SW 1271 (cell line): ENCODE measurements at regions not wholly inside any gene's neighbourhood (a gene's known extent, or its start where the extent isn't known, plus 50 kb on each side); places are given as distances from the start of the nearest gene placed in this dataset.
"Not testable (repeated sequence)": the region's sequence is repeated elsewhere in the genome, so short reads cannot be mapped to it uniquely, and the experiment has no call there.

Experiments
- DNase-seq, 2 experiments: peaks; one replicate each; lab custom pipeline; 2025; lab: John Stamatoyannopoulos, UW

- DNase-seq, result no peak
Observed at GRCh38 chr4:148542922-148543623, 100.9 kb upstream of the NR3C2 start.

GRCh38 chr4:148540622-148541326, 98.6 kb upstream of the NR3C2 start:
- no peak for DNase-seq

DNA sequence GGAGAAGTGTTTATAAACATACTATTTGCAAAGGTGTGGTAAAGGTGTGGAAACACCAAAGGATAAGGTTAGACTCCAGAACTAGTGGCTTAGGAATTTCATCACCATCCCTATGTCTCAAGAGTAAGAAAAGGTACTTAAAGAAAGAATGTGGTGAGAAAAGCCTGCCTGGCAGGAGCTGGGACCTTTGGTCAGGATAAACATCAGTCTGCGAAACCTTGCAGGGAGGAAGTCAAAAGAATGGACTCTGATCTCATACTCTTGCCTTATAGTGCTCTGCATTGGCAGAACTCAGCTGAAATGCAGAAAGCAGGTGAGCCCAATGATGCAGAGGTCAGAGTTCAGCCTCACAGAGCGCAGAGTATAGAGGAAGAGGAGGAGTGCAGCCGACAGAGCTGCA, 97.2 kb upstream of the NR3C2 start:
- no peak for DNase-seq

GRCh38 chr4:148533851-148534250, 91.6 kb upstream of the NR3C2 start:
- DNase-seq, result not testable (repeated sequence)

DNA sequence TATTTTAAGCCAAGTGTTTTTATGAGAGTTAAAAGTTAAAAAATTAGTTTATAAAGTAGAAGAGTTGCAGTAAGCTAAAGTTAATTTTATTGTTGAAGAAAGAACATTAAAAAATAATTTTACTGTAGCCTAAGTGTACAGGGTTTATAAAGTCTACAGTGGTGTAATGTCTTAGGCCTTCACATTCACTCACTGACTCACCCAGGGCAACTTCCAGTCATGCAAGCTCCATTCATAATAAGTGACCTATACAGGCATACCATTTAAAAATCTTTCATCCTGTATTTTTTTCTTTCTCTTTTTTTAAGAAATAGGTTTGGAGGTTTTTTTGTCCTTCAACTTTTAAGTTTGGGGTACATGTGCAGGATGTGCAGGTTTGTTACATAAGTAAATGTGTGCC, 87.9 kb upstream of the NR3C2 start:
- DNase-seq, result no peak

GRCh38 chr4:148527571-148527970, 85.4 kb upstream of the NR3C2 start:
- DNase-seq, result no peak

DNA sequence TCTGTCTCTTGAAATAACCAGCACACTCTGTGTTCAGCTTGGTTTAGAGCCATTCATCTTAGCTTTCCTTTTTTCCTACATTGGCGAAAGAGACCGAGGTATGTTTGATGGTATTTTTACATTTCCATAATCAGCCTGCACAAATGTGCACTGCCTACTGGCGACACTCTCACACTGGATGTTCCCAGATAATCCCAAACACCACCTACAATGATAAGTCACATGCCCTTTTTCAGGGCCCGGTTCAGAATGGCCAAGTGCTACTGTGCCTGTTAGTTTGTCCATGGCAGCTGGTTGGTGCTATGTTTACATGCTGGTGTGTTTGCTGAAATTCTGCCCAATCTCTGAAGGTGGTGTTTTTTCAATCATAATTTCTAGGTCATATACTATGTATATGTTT, 80.8 kb upstream of the NR3C2 start:
- no peak for DNase-seq

- DNase-seq, result peak; percentile 4 to 75
Observed at GRCh38 chr4:148515248-148515647, 73.0 kb upstream of the NR3C2 start.

- no peak for DNase-seq
Observed at GRCh38 chr4:148514581-148514980, 72.4 kb upstream of the NR3C2 start.

DNA sequence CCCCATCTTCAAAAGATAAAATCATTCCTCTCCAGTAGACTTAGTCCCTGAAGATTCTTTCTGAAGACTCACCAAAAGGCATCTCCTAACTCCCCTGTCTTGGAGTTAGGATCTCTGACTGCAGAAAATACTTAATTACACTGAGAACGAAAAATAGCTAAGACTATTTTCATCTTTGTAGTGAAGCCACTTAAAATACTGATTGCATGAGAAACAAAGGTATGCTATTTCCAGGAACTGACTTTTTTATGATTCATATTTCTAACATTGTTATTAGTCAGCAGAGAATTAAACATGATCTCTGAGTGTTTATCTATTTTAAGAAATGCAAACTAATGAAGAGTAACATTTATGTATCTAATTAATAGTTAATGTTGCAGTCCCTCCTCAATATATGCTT, 71.8 kb upstream of the NR3C2 start:
- DNase-seq, result peak; percentile 1 to 48

DNA sequence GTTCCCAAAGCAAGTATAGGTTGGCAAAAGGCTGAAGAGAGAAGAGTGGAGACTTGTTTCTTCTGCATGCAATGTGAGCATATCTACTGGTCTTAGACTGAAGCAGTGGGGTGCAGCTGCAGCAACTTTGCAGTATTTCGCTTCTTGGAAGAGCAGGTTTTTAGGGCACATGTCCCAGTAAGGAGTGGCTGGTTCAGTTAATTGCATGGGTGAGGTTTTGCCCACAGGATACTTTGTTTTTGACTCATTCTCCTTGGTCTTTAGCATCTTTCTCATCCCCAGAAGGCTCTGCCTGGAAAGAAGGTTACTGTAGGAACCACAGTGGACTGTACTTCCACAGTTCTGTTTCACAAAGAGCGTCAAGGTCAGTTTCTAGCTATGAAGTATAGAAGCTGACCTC, 68.0 kb upstream of the NR3C2 start:
- DNase-seq, result no peak

DNA sequence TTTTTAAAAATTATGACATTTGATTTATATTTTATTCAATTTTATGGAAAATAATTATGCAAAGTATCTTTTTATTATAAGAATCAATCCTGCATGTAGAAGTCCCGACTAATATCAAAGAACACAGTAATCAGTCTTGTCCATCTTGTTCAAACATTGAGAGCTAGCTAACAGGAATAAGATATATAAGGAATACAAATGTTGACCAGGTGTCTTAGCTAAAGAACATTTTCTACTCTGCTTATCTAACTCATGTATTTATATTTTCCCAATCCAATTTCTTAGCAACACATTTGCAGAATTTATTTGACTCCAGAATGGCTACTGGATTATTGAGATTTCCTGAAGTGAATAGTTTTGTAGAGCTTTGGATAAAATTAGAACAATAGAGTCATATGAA, 61.5 kb upstream of the NR3C2 start:
- DNase-seq, result no peak

DNA sequence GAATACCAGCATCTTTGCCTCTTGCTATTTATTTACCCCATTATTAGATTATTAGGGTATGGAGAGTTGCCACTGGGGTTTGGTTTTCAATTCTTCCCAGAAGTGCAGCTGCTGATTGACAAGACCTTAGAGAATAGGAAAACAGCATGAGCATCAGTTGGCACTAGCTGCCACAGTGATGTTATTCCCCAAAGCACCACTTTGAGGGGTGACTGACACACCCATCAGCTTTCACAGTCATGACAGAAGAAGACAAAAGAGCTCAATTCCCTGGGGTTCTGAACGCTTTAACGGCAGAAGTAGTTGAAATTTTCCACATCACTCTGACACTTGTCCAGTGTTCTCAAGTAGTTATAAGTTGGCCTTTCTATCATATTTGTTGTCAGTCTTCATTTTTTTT, 55.0 kb upstream of the NR3C2 start:
- no peak for DNase-seq

- no peak for DNase-seq
Observed at GRCh38 chr4:148495463-148495862, 53.2 kb upstream of the NR3C2 start.
